Testis (tissue), 2 donors: ENCODE measurements at regions not wholly inside any gene's neighbourhood (a gene's known extent, or its start where the extent isn't known, plus 50 kb on each side); places are given as distances from the start of the nearest gene placed in this dataset.

Experiments
- DNase-seq: peaks from one replicate; pipeline ENCODE4 v3.0.0-alpha.2; 2019
- H3K27ac ChIP-seq, 2 donors: fragments of 200-600 bp; sonication (generic); one replicate each; pipeline ENCODE4 v1.5.1; 2019
- H3K27me3 ChIP-seq: fragments of 200-600 bp; sonication (generic); one replicate; pipeline ENCODE4 v1.5.1; 2019
- H3K36me3 ChIP-seq: fragments of 200-600 bp; sonication (generic); one replicate; pipeline ENCODE4 v1.5.1; 2017; ENCODE audit warnings: low read depth; ENCODE audit errors: missing control alignments
- H3K4me1 ChIP-seq: fragments of 200-600 bp; sonication (generic); one replicate; pipeline ENCODE4 v1.5.1; 2019
- H3K4me3 ChIP-seq, 2 donors: fragments of 200-600 bp; sonication (generic); one replicate each; pipeline ENCODE4 v1.5.1; 2017 to 2019
- H3K9me3 ChIP-seq: fragments of 200-600 bp; sonication (generic); one replicate; pipeline ENCODE4 v1.5.1; 2017
- CTCF ChIP-seq, 3 experiments: fragments of 450-650 bp in 2 of 3; fragments of 200-600 bp in 1 of 3; sonication (generic) in 1 of 3; IDR thresholded peaks; one replicate each; pipeline ENCODE4 v1.5.1; 2016 to 2019; ENCODE audit warnings: antibody characterized with exemption in 3 of 3, mild to moderate bottlenecking in 2 of 3, moderate library complexity in 1 of 3
- POLR2A ChIP-seq: fragments of 450-650 bp; IDR thresholded peaks from one replicate; pipeline ENCODE4 v1.6.1; 2017; ENCODE audit warnings: antibody characterized with exemption, mild to moderate bottlenecking, moderate library complexity
- WGBS, 2 donors: methylation state at CpG; one replicate each; pipeline ENCODE4 v1.1.5; 2018; 5-methylcytosine and 5-hydroxymethylcytosine counted together
- intact Hi-C: fragments of 100-400 bp; cut with DNase I; formaldehyde crosslinking; loops from one replicate; pipeline ENCODE4 v1.15.1; 2023; ENCODE audit warnings: low total_unique reads

GRCh38 chr2:6755456-6755855 is 110.3 kb downstream of the CMPK2 start:
- Histone ChIP-seq H3K4me3 (no peak overlapping the region), H3K9me3 (no peaks in the 10 kb centered on the region), H3K4me1 (no peaks in the 10 kb centered on the region), H3K27ac (no peak overlapping the region), H3K27me3 (no peaks in the 10 kb centered on the region), H3K36me3 (no peaks in the 10 kb centered on the region)
- DNase-seq = no peak
- 80 to 91% methylated on average over 6 of the region's 6 CpGs for WGBS, 2 donors
- intact Hi-C loops = no loop called here
- TF ChIP-seq CTCF (IDR thresholded peaks at IDR 0.05) (no peak), POLR2A (no peak)

GRCh38 chr2:6757215-6757614 is 108.5 kb downstream of the CMPK2 start:
- H3K4me1 ChIP-seq = no peaks in the 10 kb centered on the region
- no peaks in the 10 kb centered on the region for H3K36me3 ChIP-seq
- no peak overlapping the region for H3K4me3 ChIP-seq
- TF ChIP-seq CTCF (IDR thresholded peaks at IDR 0.05) (no peak), POLR2A (no peak)
- no peaks in the 10 kb centered on the region for H3K27me3 ChIP-seq
- H3K27ac ChIP-seq = no peak overlapping the region
- intact Hi-C loops = no loop called here
- WGBS, 2 donors = 81 to 98% methylated on average over 5 to 10 of the region's 10 CpGs
- no peaks in the 10 kb centered on the region for H3K9me3 ChIP-seq
- DNase-seq = no peak

GRCh38 chr2:6759689-6760088 is 106.0 kb downstream of the CMPK2 start:
- WGBS, 2 donors = 84 to 88% methylated on average over 2 of the region's 2 CpGs
- no peak for TF ChIP-seq POLR2A
- TF ChIP-seq CTCF (IDR thresholded peaks at IDR 0.05) = no peak
- Histone ChIP-seq H3K4me1 (no peaks in the 10 kb centered on the region), H3K9me3 (no peaks in the 10 kb centered on the region), H3K36me3 (no peaks in the 10 kb centered on the region), H3K4me3 (no peak overlapping the region), H3K27me3 (no peaks in the 10 kb centered on the region), H3K27ac (no peak overlapping the region)
- no peak for DNase-seq
- intact Hi-C loops = no loop called here

GRCh38 chr2:6760132-6760531 is 105.6 kb downstream of the CMPK2 start:
- WGBS, 2 donors = 88 to 89% methylated on average over 5 of the region's 5 CpGs
- no peaks in the 10 kb centered on the region for H3K9me3 ChIP-seq
- intact Hi-C loops = no loop called here

More at GRCh38 chr2:6760132-6760531, 105.6 kb downstream of the CMPK2 start:
- Histone ChIP-seq H3K4me1 (no peaks in the 10 kb centered on the region), H3K27ac (no peak overlapping the region), H3K27me3 (no peaks in the 10 kb centered on the region), H3K4me3 (no peak overlapping the region), H3K36me3 (no peaks in the 10 kb centered on the region)
- TF ChIP-seq POLR2A (no peak), CTCF (IDR thresholded peaks at IDR 0.05) (no peak)
- no peak for DNase-seq
